ENCODE measurements at regions not wholly inside any gene's neighbourhood (a gene's known extent, or its start where the extent isn't known, plus 50 kb on each side); places are given as distances from the start of the nearest gene placed in this dataset.

DNA sequence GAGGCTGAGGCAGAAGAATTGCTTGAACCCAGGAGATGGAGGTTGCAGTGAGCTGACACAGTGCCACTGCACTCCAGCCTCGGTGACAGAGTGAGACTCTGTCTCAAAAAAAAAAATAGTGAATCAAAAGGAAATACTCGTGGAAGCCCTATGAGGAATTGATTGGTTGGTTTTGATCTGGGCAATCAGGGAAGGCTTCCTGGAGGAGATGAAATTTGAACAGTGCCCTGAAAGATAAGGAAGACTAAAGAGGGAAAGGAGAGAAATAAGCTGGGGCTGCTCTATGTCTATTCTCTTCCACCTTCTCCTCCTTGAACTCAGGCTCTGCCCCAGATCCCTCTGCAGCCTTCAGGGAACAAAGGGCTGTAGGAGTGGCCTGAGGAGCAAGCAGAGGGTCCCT lies 54.1 kb downstream of the IRF2BPL start:
- Histone ChIP-seq H4K20me1 (ENCODE audit: insufficient read depth, low read depth, low read length) (0 out of 2 replicates have a peak, but pooled peaks cover 2% of the 10 kb centered on the region), H3K9me3 (ENCODE audit: low read length) (no peaks in the 10 kb centered on the region), H3K27me3 (ENCODE audit: low read length) (no peaks in the 10 kb centered on the region), H3K36me3 (ENCODE audit: insufficient read depth, low read length) (no peaks in the 10 kb centered on the region), H3K9ac (ENCODE audit: low read length) (no peak overlapping the region), H3K27ac (ENCODE audit: low read length) (no peak overlapping the region), H3K79me2 (ENCODE audit: low read length) (no peaks in the 10 kb centered on the region), H3K4me3 (ENCODE audit: low read length) (no peak overlapping the region), H3K4me1 (ENCODE audit: low read length) (no peaks in the 10 kb centered on the region), H2AFZ (ENCODE audit: low read length) (no peak overlapping the region), H3K4me2 (ENCODE audit: low read depth, low read length, poor library complexity, severe bottlenecking) (no peak overlapping the region), H3K9me2 (replicated peaks; ENCODE audit: insufficient read depth, low read length) (no peaks in the 10 kb centered on the region)
- DNase-seq = no peak

- Histone ChIP-seq H3K27ac (ENCODE audit: low read length) (no peak overlapping the region), H4K20me1 (ENCODE audit: insufficient read depth, low read depth, low read length) (0 out of 2 replicates have a peak, but pooled peaks cover 6% of the 10 kb centered on the region), H3K9ac (ENCODE audit: low read length) (no peak overlapping the region), H3K4me1 (ENCODE audit: low read length) (no peaks in the 10 kb centered on the region), H3K79me2 (ENCODE audit: low read length) (no peaks in the 10 kb centered on the region), H3K27me3 (ENCODE audit: low read length) (no peaks in the 10 kb centered on the region), H3K4me3 (ENCODE audit: low read length) (no peak overlapping the region), H3K36me3 (ENCODE audit: insufficient read depth, low read length) (no peaks in the 10 kb centered on the region), H2AFZ (ENCODE audit: low read length) (no peak overlapping the region), H3K4me2 (ENCODE audit: low read depth, low read length, poor library complexity, severe bottlenecking) (no peak overlapping the region), H3K9me3 (ENCODE audit: low read length) (no peaks in the 10 kb centered on the region), H3K9me2 (replicated peaks; ENCODE audit: insufficient read depth, low read length) (no peaks in the 10 kb centered on the region)
- DNase-seq = no peak
Measured at GRCh38 chr14:76971549-76971948, 57.0 kb downstream of the IRF2BPL start.

GRCh38 chr14:76968621-76969063 lies 59.9 kb downstream of the IRF2BPL start:
- no peaks in the 10 kb centered on the region for H3K36me3 ChIP-seq (ENCODE audit: insufficient read depth, low read length)
- no peak overlapping the region for H3K27ac ChIP-seq (ENCODE audit: low read length)
- no peak for DNase-seq
- no peak overlapping the region for H3K9ac ChIP-seq (ENCODE audit: low read length)
- H3K4me3 ChIP-seq (ENCODE audit: low read length) = no peak overlapping the region
- H4K20me1 ChIP-seq (ENCODE audit: insufficient read depth, low read depth, low read length) = 0 out of 2 replicates have a peak, but pooled peaks cover 4% of the 10 kb centered on the region
- no peaks in the 10 kb centered on the region for H3K27me3 ChIP-seq (ENCODE audit: low read length)
- no peaks in the 10 kb centered on the region for H3K9me3 ChIP-seq (ENCODE audit: low read length)
- peaks cover 13% of the 10 kb centered on the region for H3K4me1 ChIP-seq (ENCODE audit: low read length)
- no peak overlapping the region for H2AFZ ChIP-seq (ENCODE audit: low read length)
- no peaks in the 10 kb centered on the region for H3K9me2 ChIP-seq (replicated peaks; ENCODE audit: insufficient read depth, low read length)
- H3K4me2 ChIP-seq (ENCODE audit: low read depth, low read length, poor library complexity, severe bottlenecking) = no peak overlapping the region
- no peaks in the 10 kb centered on the region for H3K79me2 ChIP-seq (ENCODE audit: low read length)

GRCh38 chr14:76967788-76968187 lies 60.7 kb downstream of the IRF2BPL start:
- no peaks in the 10 kb centered on the region for H3K79me2 ChIP-seq (ENCODE audit: low read length)
- H3K4me3 ChIP-seq (ENCODE audit: low read length) = no peak overlapping the region
- 0 out of 2 replicates have a peak, but pooled peaks cover 4% of the 10 kb centered on the region for H4K20me1 ChIP-seq (ENCODE audit: insufficient read depth, low read depth, low read length)
- no peak for DNase-seq
- no peak overlapping the region for H3K4me2 ChIP-seq (ENCODE audit: low read depth, low read length, poor library complexity, severe bottlenecking)
- H3K9ac ChIP-seq (ENCODE audit: low read length) = no peak overlapping the region
- no peaks in the 10 kb centered on the region for H3K36me3 ChIP-seq (ENCODE audit: insufficient read depth, low read length)
- H2AFZ ChIP-seq (ENCODE audit: low read length) = no peak overlapping the region
- H3K9me3 ChIP-seq (ENCODE audit: low read length) = no peaks in the 10 kb centered on the region
- H3K27me3 ChIP-seq (ENCODE audit: low read length) = no peaks in the 10 kb centered on the region
- no peak overlapping the region for H3K27ac ChIP-seq (ENCODE audit: low read length)
- peaks cover 13% of the 10 kb centered on the region for H3K4me1 ChIP-seq (ENCODE audit: low read length)
- no peaks in the 10 kb centered on the region for H3K9me2 ChIP-seq (replicated peaks; ENCODE audit: insufficient read depth, low read length)

DNA sequence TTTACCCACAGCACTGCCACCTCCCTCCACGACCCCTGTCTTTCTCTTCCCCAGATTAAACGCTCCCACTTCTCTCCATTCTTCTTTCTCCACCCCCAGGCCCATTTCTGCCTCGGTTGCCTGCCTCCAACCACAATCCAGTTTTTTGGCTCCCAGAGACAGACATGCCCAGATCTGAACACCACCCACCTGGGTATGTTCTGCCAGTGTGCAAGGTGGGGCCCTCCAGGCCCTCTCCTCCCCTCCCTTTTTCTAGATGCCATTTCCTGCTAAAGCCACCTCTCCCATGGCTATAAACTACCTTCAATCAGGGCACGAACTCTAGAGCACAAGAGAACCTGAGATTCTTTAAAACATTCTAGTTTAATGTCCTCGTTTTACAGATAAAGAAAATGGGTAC lies 63.3 kb downstream of the IRF2BPL start:
- Histone ChIP-seq H3K4me1 (ENCODE audit: low read length) (peaks cover 31% of the 10 kb centered on the region), H3K9me3 (ENCODE audit: low read length) (no peaks in the 10 kb centered on the region), H3K4me3 (ENCODE audit: low read length) (no peak overlapping the region), H2AFZ (ENCODE audit: low read length) (no peak overlapping the region), H3K27me3 (ENCODE audit: low read length) (no peaks in the 10 kb centered on the region), H3K9me2 (replicated peaks; ENCODE audit: insufficient read depth, low read length) (no peaks in the 10 kb centered on the region), H3K79me2 (ENCODE audit: low read length) (no peaks in the 10 kb centered on the region), H4K20me1 (ENCODE audit: insufficient read depth, low read depth, low read length) (0 out of 2 replicates have a peak, but pooled peaks cover 4% of the 10 kb centered on the region), H3K36me3 (ENCODE audit: insufficient read depth, low read length) (no peaks in the 10 kb centered on the region), H3K9ac (ENCODE audit: low read length) (no peak overlapping the region; the same call in 1 of the 2 replicates), H3K27ac (ENCODE audit: low read length) (no peak overlapping the region), H3K4me2 (ENCODE audit: low read depth, low read length, poor library complexity, severe bottlenecking) (peak overlapping the region; percentile 43)
- DNase-seq = no peak

GRCh38 chr14:76964695-76965094 lies 63.8 kb downstream of the IRF2BPL start:
- 0 out of 2 replicates have a peak, but pooled peaks cover 4% of the 10 kb centered on the region for H4K20me1 ChIP-seq (ENCODE audit: insufficient read depth, low read depth, low read length)
- H2AFZ ChIP-seq (ENCODE audit: low read length) = no peak overlapping the region
- H3K9me3 ChIP-seq (ENCODE audit: low read length) = no peaks in the 10 kb centered on the region
- H3K9ac ChIP-seq (ENCODE audit: low read length) = 0 out of 2 replicates have a peak overlapping the region, but pooled peaks have one; percentile 11
- H3K36me3 ChIP-seq (ENCODE audit: insufficient read depth, low read length) = no peaks in the 10 kb centered on the region
- no peaks in the 10 kb centered on the region for H3K79me2 ChIP-seq (ENCODE audit: low read length)
- peaks cover 31% of the 10 kb centered on the region for H3K4me1 ChIP-seq (ENCODE audit: low read length)
- H3K4me2 ChIP-seq (ENCODE audit: low read depth, low read length, poor library complexity, severe bottlenecking) = peak overlapping the region; percentile 43
- H3K27ac ChIP-seq (ENCODE audit: low read length) = no peak overlapping the region
- H3K27me3 ChIP-seq (ENCODE audit: low read length) = no peaks in the 10 kb centered on the region
- no peak overlapping the region for H3K4me3 ChIP-seq (ENCODE audit: low read length)
- H3K9me2 ChIP-seq (replicated peaks; ENCODE audit: insufficient read depth, low read length) = no peaks in the 10 kb centered on the region
- peak; percentile 53 for DNase-seq

DNA sequence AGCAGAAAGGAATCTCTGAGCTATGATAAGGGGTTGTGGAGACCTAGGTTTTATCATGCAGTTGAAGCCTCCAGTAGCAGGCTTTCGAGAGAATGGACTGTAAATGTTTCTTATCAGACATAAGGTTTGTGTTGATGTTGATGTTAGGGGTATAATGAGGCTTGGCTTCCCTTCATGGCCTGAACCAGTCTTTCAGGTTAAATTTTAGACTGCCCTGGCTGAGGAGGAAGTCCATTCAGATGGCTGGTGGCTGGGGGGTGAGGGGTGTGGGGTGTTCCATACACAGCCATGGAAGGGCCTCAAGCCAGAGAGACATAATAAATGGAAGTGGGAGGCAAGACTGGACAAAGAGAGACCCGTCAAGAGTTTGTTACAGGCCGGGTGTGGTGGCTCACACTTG lies 65.1 kb downstream of the IRF2BPL start:
- Histone ChIP-seq H2AFZ (ENCODE audit: low read length) (no peak overlapping the region), H4K20me1 (ENCODE audit: insufficient read depth, low read depth, low read length) (0 out of 2 replicates have a peak, but pooled peaks cover 4% of the 10 kb centered on the region), H3K4me2 (ENCODE audit: low read depth, low read length, poor library complexity, severe bottlenecking) (no peak overlapping the region), H3K79me2 (ENCODE audit: low read length) (no peaks in the 10 kb centered on the region), H3K9me3 (ENCODE audit: low read length) (no peaks in the 10 kb centered on the region), H3K9ac (ENCODE audit: low read length) (no peak overlapping the region), H3K27ac (ENCODE audit: low read length) (no peak overlapping the region), H3K4me1 (ENCODE audit: low read length) (peaks cover 31% of the 10 kb centered on the region), H3K27me3 (ENCODE audit: low read length) (no peaks in the 10 kb centered on the region), H3K4me3 (ENCODE audit: low read length) (no peak overlapping the region), H3K36me3 (ENCODE audit: insufficient read depth, low read length) (no peaks in the 10 kb centered on the region), H3K9me2 (replicated peaks; ENCODE audit: insufficient read depth, low read length) (no peaks in the 10 kb centered on the region)
- DNase-seq = no peak

DNA sequence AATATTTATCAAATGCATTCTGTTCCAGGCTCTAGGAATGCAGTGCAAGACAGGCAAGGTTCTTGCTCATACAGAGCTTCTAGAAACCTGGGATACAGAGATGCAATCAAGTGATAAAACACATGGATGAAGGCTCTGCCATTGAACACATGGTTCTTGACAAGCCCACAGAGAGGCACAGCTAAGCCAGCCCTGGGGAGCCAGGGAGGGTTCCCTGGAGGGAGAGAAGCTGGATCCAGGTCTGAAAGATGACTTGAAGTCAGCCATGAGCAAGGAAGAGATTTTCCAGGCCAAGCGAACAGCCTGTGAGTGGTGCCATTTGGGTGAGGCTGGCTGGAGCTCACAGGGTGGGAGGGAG lies 66.2 kb downstream of the IRF2BPL start:
- no peaks in the 10 kb centered on the region for H3K79me2 ChIP-seq (ENCODE audit: low read length)
- peak overlapping the region; percentile 27; the same call in 1 of the 2 replicates for H2AFZ ChIP-seq (ENCODE audit: low read length)
- peak overlapping the region; percentile 88 for H3K4me2 ChIP-seq (ENCODE audit: low read depth, low read length, poor library complexity, severe bottlenecking)
- no peaks in the 10 kb centered on the region for H4K20me1 ChIP-seq (ENCODE audit: insufficient read depth, low read depth, low read length)
- H3K9ac ChIP-seq (ENCODE audit: low read length) = peak overlapping the region; percentile 63
- no peaks in the 10 kb centered on the region for H3K9me2 ChIP-seq (replicated peaks; ENCODE audit: insufficient read depth, low read length)
- peaks cover 31% of the 10 kb centered on the region for H3K4me1 ChIP-seq (ENCODE audit: low read length)
- peak overlapping the region; percentile 17; the same call in 1 of the 2 replicates for H3K27ac ChIP-seq (ENCODE audit: low read length)
- no peaks in the 10 kb centered on the region for H3K9me3 ChIP-seq (ENCODE audit: low read length)
- H3K4me3 ChIP-seq (ENCODE audit: low read length) = peak overlapping the region; percentile 67
- no peak for DNase-seq
- no peaks in the 10 kb centered on the region for H3K27me3 ChIP-seq (ENCODE audit: low read length)
- no peaks in the 10 kb centered on the region for H3K36me3 ChIP-seq (ENCODE audit: insufficient read depth, low read length)
